ENCODE measurements at regions not wholly inside any gene's neighbourhood (a gene's known extent, or its start where the extent isn't known, plus 50 kb on each side); places are given as distances from the start of the nearest gene placed in this dataset.

DNA sequence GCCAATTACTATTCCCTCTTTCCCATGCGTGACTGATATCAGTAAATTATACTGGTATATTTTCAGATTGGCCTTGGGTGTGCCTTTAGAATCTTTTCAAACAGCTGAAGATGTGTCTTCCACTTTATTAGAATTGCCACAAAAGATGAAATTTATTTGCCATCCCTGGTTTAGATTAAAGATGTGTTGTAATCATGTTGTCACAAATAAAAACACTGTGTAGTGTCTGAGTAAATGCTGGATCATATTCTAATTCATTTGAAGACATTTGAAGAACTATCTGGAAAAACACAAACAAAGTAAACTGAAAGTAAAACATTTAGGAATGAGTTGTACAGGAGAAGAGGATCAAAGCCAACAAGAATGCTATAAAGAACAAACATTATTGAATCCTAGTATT lies 339.7 kb upstream of the COL8A1 start:
- Histone ChIP-seq H3K4me2 (ENCODE audit: low read depth, low read length) (no peak overlapping the region), H2AFZ (ENCODE audit: low read length) (no peak overlapping the region), H3K36me3 (replicated peaks in 1 of 2; ENCODE audit: control insufficient read depth in 1 of 2, insufficient read depth in 2 of 2, low read length in 2 of 2) (no peaks in the 10 kb centered on the region), H4K20me1 (ENCODE audit: insufficient read depth, low read length) (no peaks in the 10 kb centered on the region), H3K4me3 (replicated peaks in 1 of 3; ENCODE audit: insufficient read depth in 1 of 3, low read depth in 2 of 3, low read length in 3 of 3) (no peak overlapping the region), H3K79me2 (ENCODE audit: insufficient read depth, low read length) (no peaks in the 10 kb centered on the region), H3K9ac (ENCODE audit: insufficient read depth, low read depth, low read length) (no peak overlapping the region), H3K27ac (ENCODE audit: extremely low read length, insufficient read depth, low read length) (no peak overlapping the region), H3K9me3 (ENCODE audit: low read length) (no peaks in the 10 kb centered on the region), H3K4me1 (ENCODE audit: insufficient read depth, low read length) (peaks cover 6% of the 10 kb centered on the region; the same call in 1 of the 2 replicates), H3K27me3 (ENCODE audit: control insufficient read depth in 1 of 2, insufficient read depth in 2 of 2, low read length in 2 of 2) (no peaks in the 10 kb centered on the region)
- FAIRE-seq (no peak), ATAC-seq (no peak), DNase-seq (ENCODE audit: low spot score) (no peak)
- in situ Hi-C loops (cut with HindIII; ENCODE audit: extremely low pct_ligation_motif_present, low pct_unique_long_range_greater_than_20kb) (no loop called here), intact Hi-C loops (cut with micrococcal nuclease; ENCODE audit: unreplicated experiment) (no loop called here)
- 53% methylated on average over 1 of the region's 1 CpG for WGBS (ENCODE audit: low lambda C conversion rate)
- BruUV-seq (replicated peaks), result no TSS peak
- ChIA-PET CTCF (ENCODE audit: low intra/inter-chr PET ratio, low total read pairs) (no interaction called here), POLR2A (no interaction called here)
- no peak for TF ChIP-seq CBX2 (IDR thresholded peaks at IDR 0.05; ENCODE audit: low read depth, low read length)
- no peak for TF ChIP-seq CBX2 (CRISPR knock-in tag; IDR thresholded peaks at IDR 0.05; ENCODE audit: low read depth)
- TF ChIP-seq TCF12 (IDR thresholded peaks at IDR 0.05), result no peak
- TF ChIP-seq TCF12 (CRISPR knock-in tag; IDR thresholded peaks at IDR 0.05), result no peak
- no peak for TF ChIP-seq JUND (CRISPR knock-in tag; IDR thresholded peaks at IDR 0.05)
- TF ChIP-seq, protein P1, sequence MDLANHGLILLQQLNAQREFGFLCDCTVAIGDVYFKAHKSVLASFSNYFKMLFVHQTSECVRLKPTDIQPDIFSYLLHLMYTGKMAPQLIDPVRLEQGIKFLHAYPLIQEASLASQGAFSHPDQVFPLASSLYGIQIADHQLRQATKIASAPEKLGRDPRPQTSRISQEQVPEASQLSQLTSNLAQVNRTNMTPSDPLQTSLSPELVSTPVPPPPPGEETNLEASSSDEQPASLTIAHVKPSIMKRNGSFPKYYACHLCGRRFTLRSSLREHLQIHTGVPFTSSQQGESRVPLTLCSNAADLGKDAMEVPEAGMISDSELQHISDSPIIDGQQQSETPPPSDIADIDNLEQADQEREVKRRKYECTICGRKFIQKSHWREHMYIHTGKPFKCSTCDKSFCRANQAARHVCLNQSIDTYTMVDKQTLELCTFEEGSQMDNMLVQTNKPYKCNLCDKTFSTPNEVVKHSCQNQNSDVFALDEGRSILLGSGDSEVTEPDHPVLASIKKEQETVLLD (CRISPR knock-in tag; IDR thresholded peaks at IDR 0.05; ENCODE audit: low read depth), result no peak
- TF ChIP-seq ZNF703 (CRISPR knock-in tag; IDR thresholded peaks at IDR 0.05; ENCODE audit: borderline replicate concordance), result no peak
- no peak for TF ChIP-seq NFYC (CRISPR knock-in tag; IDR thresholded peaks at IDR 0.05)
- no peak for TF ChIP-seq PRMT3 (CRISPR knock-in tag; IDR thresholded peaks at IDR 0.05; ENCODE audit: borderline replicate concordance, low read depth)
- TF ChIP-seq FOXK2 (IDR thresholded peaks at IDR 0.05), result no peak
- TF ChIP-seq SP4 (CRISPR knock-in tag; IDR thresholded peaks at IDR 0.05), result no peak
- TF ChIP-seq, protein P2, sequence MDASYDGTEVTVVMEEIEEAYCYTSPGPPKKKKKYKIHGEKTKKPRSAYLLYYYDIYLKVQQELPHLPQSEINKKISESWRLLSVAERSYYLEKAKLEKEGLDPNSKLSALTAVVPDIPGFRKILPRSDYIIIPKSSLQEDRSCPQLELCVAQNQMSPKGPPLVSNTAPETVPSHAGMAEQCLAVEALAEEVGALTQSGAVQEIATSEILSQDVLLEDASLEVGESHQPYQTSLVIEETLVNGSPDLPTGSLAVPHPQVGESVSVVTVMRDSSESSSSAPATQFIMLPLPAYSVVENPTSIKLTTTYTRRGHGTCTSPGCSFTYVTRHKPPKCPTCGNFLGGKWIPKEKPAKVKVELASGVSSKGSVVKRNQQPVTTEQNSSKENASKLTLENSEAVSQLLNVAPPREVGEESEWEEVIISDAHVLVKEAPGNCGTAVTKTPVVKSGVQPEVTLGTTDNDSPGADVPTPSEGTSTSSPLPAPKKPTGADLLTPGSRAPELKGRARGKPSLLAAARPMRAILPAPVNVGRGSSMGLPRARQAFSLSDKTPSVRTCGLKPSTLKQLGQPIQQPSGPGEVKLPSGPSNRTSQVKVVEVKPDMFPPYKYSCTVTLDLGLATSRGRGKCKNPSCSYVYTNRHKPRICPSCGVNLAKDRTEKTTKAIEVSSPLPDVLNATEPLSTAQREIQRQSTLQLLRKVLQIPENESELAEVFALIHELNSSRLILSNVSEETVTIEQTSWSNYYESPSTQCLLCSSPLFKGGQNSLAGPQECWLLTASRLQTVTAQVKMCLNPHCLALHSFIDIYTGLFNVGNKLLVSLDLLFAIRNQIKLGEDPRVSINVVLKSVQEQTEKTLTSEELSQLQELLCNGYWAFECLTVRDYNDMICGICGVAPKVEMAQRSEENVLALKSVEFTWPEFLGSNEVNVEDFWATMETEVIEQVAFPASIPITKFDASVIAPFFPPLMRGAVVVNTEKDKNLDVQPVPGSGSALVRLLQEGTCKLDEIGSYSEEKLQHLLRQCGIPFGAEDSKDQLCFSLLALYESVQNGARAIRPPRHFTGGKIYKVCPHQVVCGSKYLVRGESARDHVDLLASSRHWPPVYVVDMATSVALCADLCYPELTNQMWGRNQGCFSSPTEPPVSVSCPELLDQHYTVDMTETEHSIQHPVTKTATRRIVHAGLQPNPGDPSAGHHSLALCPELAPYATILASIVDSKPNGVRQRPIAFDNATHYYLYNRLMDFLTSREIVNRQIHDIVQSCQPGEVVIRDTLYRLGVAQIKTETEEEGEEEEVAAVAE (CRISPR knock-in tag; IDR thresholded peaks at IDR 0.05; ENCODE audit: borderline replicate concordance), result no peak

All from HepG2 (cell line).